Endothelial cell of umbilical vein (primary cell): ENCODE measurements at regions not wholly inside any gene's neighbourhood (a gene's known extent, or its start where the extent isn't known, plus 50 kb on each side); places are given as distances from the start of the nearest gene placed in this dataset.

Source experiments
- BruUV-seq: library from RNA; stranded (reverse); fragments of 400-500 nt; replicated peaks from 2 replicates; lab custom pipeline; 2021; lab: Mats Ljungman, UMichigan
- CTCF ChIA-PET: fragments of 300-600, 350-600 bp; sonication (Branson Sonifier 250); formaldehyde crosslinking; loops from one replicate; lab custom pipeline; 2021; ENCODE audit warnings: antibody characterized with exemption, inconsistent platforms; lab: Charles Lee
- POLR2A ChIA-PET: fragments of 300-600, 350-600 bp; sonication (Branson Sonifier 250); formaldehyde crosslinking; loops from one replicate; lab custom pipeline; 2021; ENCODE audit warnings: antibody characterized with exemption, inconsistent platforms; lab: Charles Lee
- DNase-seq: peaks from one replicate; pipeline ENCODE4 v3.0.0-alpha.2; 2011; ENCODE audit warnings: low read depth, low spot score
- FAIRE-seq: peaks from 2 replicates; lab custom pipeline; 2011; peaks lifted over from hg19 to GRCh38; lab: Jason Lieb, UNC
- H2AFZ ChIP-seq: 2 replicates; pipeline ENCODE4 v1.6.0; 2012; ENCODE audit warnings: low read depth, low read length, control low read depth, inconsistent platforms
- H3K27ac ChIP-seq: 2 replicates; pipeline ENCODE4 v1.5.1; 2011; ENCODE audit warnings: low read depth, mild to moderate bottlenecking, control low read depth, low read length, moderate library complexity; ENCODE audit not compliant: insufficient read depth
- H3K27me3 ChIP-seq, 2 experiments: 2 replicates each; pipeline versions ENCODE4 v1.6.0 to v1.6.1; 2011; ENCODE audit warnings: low read length in 2 of 2, mixed read lengths in 1 of 2; ENCODE audit not compliant: control insufficient read depth in 2 of 2, insufficient read depth in 2 of 2
- H3K36me3 ChIP-seq, 2 experiments: 2 replicates in 1 of 2; 3 replicates in 1 of 2; pipeline ENCODE4 v1.5.1; 2011; ENCODE audit warnings: low read length in 2 of 2, mild to moderate bottlenecking in 1 of 2, moderate library complexity in 1 of 2; ENCODE audit not compliant: control insufficient read depth in 2 of 2, insufficient read depth in 2 of 2; ENCODE audit errors: extremely low read depth in 1 of 2
- H3K4me1 ChIP-seq: 3 replicates; pipeline ENCODE4 v1.5.1; 2011; ENCODE audit warnings: mild to moderate bottlenecking, low read length; ENCODE audit not compliant: control insufficient read depth, insufficient read depth; ENCODE audit errors: extremely low read depth
- H3K4me2 ChIP-seq: 2 replicates; pipeline ENCODE4 v1.6.1; 2011; ENCODE audit warnings: low read length, control low read depth, mixed read lengths; ENCODE audit not compliant: insufficient read depth
- H3K4me3 ChIP-seq, 3 experiments: fragments of 200-600 bp in 1 of 3; sonication (generic), shearing (Covaris generic) in 1 of 3; replicated peaks in 1 of 3; 2 replicates each; pipeline ENCODE4 v1.5.1; 2011 to 2016; ENCODE audit warnings: control low read depth in 3 of 3, low read length in 3 of 3, mild to moderate bottlenecking in 2 of 3, inconsistent platforms in 1 of 3, low read depth in 1 of 3, moderate library complexity in 1 of 3; ENCODE audit not compliant: insufficient read depth in 1 of 3
- H3K79me2 ChIP-seq: 2 replicates; pipeline ENCODE4 v1.6.0; 2012; ENCODE audit warnings: low read length, inconsistent platforms; ENCODE audit not compliant: control insufficient read depth, insufficient read depth
- H3K9ac ChIP-seq: replicated peaks from 2 replicates; pipeline ENCODE3; 2011; ENCODE audit warnings: low read length, control low read depth; ENCODE audit not compliant: insufficient read depth; ENCODE audit errors: extremely low read depth
- H3K9me1 ChIP-seq: replicated peaks from 3 replicates; pipeline ENCODE4 v1.6.0; 2011; ENCODE audit warnings: mild to moderate bottlenecking, low read length; ENCODE audit not compliant: control insufficient read depth, insufficient read depth; ENCODE audit errors: extremely low read depth
- H3K9me3 ChIP-seq: replicated peaks from 2 replicates; pipeline ENCODE4 v1.5.1; 2012; ENCODE audit warnings: low read length, inconsistent platforms; ENCODE audit not compliant: control insufficient read depth, insufficient read depth
- H4K20me1 ChIP-seq: replicated peaks from 2 replicates; pipeline ENCODE3; 2011; ENCODE audit warnings: mild to moderate bottlenecking, low read length; ENCODE audit not compliant: control insufficient read depth, insufficient read depth; ENCODE audit errors: extremely low read depth
- CTCF ChIP-seq, 2 donors: IDR thresholded peaks; 1 replicate in 1 of 2; 2 replicates in 1 of 2; pipeline ENCODE4 v1.5.1; 2011; ENCODE audit warnings: low read length in 2 of 2, mild to moderate bottlenecking in 2 of 2, moderate library complexity in 2 of 2, control low read depth in 1 of 2, inconsistent platforms in 1 of 2, low read depth in 1 of 2; ENCODE audit not compliant: insufficient read depth in 1 of 2; ENCODE audit errors: extremely low read depth in 1 of 2
- EZH2 ChIP-seq: IDR thresholded peaks from 2 replicates; pipeline ENCODE4 v1.6.1; 2012; ENCODE audit warnings: borderline replicate concordance, low read depth, mild to moderate bottlenecking, moderate library complexity, low read length, inconsistent platforms; ENCODE audit not compliant: severe bottlenecking
- FOS ChIP-seq: IDR thresholded peaks from 2 replicates; pipeline ENCODE4 v1.6.1; 2011; ENCODE audit warnings: mild to moderate bottlenecking, low read length, moderate library complexity, borderline replicate concordance; ENCODE audit not compliant: insufficient read depth
- GATA2 ChIP-seq: IDR thresholded peaks from 2 replicates; pipeline ENCODE4 v1.7.0; 2011; ENCODE audit warnings: low read depth, mild to moderate bottlenecking, moderate library complexity, mixed read lengths, low read length; ENCODE audit not compliant: insufficient read length, insufficient read depth
- JUN ChIP-seq: IDR thresholded peaks from 2 replicates; pipeline ENCODE4 v1.6.1; 2011; ENCODE audit warnings: borderline replicate concordance, low read depth; ENCODE audit not compliant: insufficient read length, insufficient read depth
- MAX ChIP-seq: IDR thresholded peaks from 2 replicates; pipeline ENCODE4 v1.6.1; 2011; ENCODE audit not compliant: insufficient read depth, insufficient read length
- MYC ChIP-seq: IDR thresholded peaks from one replicate; pipeline ENCODE4 v1.6.1; 2011; ENCODE audit warnings: mild to moderate bottlenecking, low read depth, low read length
- POLR2A ChIP-seq: IDR thresholded peaks from 2 replicates; pipeline ENCODE4 v1.6.1; 2012; ENCODE audit warnings: low read depth, mild to moderate bottlenecking, control low read depth, low read length
- POLR2AphosphoS5 ChIP-seq: IDR thresholded peaks from 2 replicates; pipeline ENCODE4 v1.6.1; 2012; ENCODE audit warnings: low read depth, mild to moderate bottlenecking, control low read depth, low read length, moderate library complexity; ENCODE audit not compliant: insufficient read depth
- dilution Hi-C: fragments of 300-500 bp; cut with MboI; formaldehyde crosslinking; loops from one replicate; pipeline ENCODE4 v1.15.0; 2019; ENCODE audit warnings: low sequenced_read_pairs; ENCODE audit not compliant: extremely low pct_ligation_motif_present
- intact Hi-C: fragments of 100-400 bp; cut with micrococcal nuclease; formaldehyde crosslinking; loops from one replicate; pipeline ENCODE4 v1.10.0; 2022

- BruUV-seq, result no TSS peak
- CTCF ChIA-PET, result interaction anchor here (1.0 kb wide), 1 partner anchor 29 kb away, joined by 3 read pairs; no protein-coding TSS in a partner anchor
- Histone ChIP-seq H3K4me3 (no peak overlapping the region), H3K4me2 (no peak overlapping the region), H3K27me3 (no peaks in the 10 kb centered on the region), H3K36me3 (no peaks in the 10 kb centered on the region), H3K79me2 (no peaks in the 10 kb centered on the region), H3K9me3 (no peaks in the 10 kb centered on the region), H2AFZ (no peak overlapping the region), H3K9me1 (no peaks in the 10 kb centered on the region), H3K9ac (no peak overlapping the region), H3K4me1 (no peaks in the 10 kb centered on the region), H3K27ac (no peak overlapping the region), H4K20me1 (no peaks in the 10 kb centered on the region)
- intact Hi-C loops, result no loop called here
- DNase-seq, result no peak
- no peak for TF ChIP-seq POLR2AphosphoS5
- no peak for TF ChIP-seq POLR2A
- TF ChIP-seq EZH2, result no peak
- no peak for TF ChIP-seq CTCF (IDR thresholded peaks at IDR 0.05; ENCODE audit: extremely low read depth in 1 of 2, insufficient read depth in 1 of 2, low read depth in 1 of 2, low read length in 2 of 2)
- TF ChIP-seq MYC, result no peak
- TF ChIP-seq MAX, result no peak
- no peak for TF ChIP-seq FOS
- TF ChIP-seq JUN, result no peak
- no peak for TF ChIP-seq GATA2
- dilution Hi-C loops, result no loop called here
- POLR2A ChIA-PET, result no interaction called here
- FAIRE-seq, result no peak
These were observed 545.5 kb upstream of the SLC8A1 start for GRCh38 chr2:40997362-40997761.
